ENCODE measurements at regions not wholly inside any gene's neighbourhood (a gene's known extent, or its start where the extent isn't known, plus 50 kb on each side); places are given as distances from the start of the nearest gene placed in this dataset.

GRCh38 chr11:120037111-120037510, 100.8 kb downstream of the TRIM29 start:
- TF ChIP-seq POLR2AphosphoS5 (IDR thresholded peaks at IDR 0.05) (no peak), CTCF (IDR thresholded peaks at IDR 0.05) (no peak), POLR2A (IDR thresholded peaks at IDR 0.05) (no peak), EP300 (IDR thresholded peaks at IDR 0.05) (no peak)
